ENCODE measurements at regions not wholly inside any gene's neighbourhood (a gene's known extent, or its start where the extent isn't known, plus 50 kb on each side); places are given as distances from the start of the nearest gene placed in this dataset.

- TF ChIP-seq CTCF (IDR thresholded peaks at IDR 0.05): no peak
- no peak for TF ChIP-seq ZFX (IDR thresholded peaks at IDR 0.05; ENCODE audit: borderline replicate concordance)
These were observed 102.5 kb upstream of the NDST4 start for GRCh38 chr4:115215935-115216334.

Data from 22Rv1 (cell line).